ENCODE measurements at regions not wholly inside any gene's neighbourhood (a gene's known extent, or its start where the extent isn't known, plus 50 kb on each side); places are given as distances from the start of the nearest gene placed in this dataset.

DNA sequence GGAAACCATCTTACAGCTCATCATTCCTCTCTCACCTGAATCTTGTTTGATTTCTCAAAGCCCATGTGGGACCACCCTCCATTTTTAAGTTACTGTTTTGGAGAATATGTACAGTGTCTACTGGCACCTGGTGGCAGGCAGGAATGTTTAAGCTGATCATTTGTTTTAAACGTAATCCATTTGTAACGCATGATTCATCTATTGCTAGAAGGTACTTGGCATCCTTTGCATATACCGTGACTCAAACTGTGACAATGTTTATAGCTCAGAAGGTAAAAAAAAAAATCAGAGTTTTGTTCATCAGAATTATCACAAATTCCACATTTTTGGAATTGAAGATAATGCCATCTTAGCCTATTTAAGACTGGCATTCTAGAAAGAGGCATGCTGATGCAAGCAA is 1007.5 kb upstream of the EEF2KMT start (continued):
- TF ChIP-seq ZBTB33 (IDR thresholded peaks at IDR 0.05; ENCODE audit: extremely low read depth, insufficient replicate concordance, low read length), result no peak
- no peak for TF ChIP-seq CEBPB (IDR thresholded peaks at IDR 0.05; ENCODE audit: low read depth)
- TF ChIP-seq, protein P1, sequence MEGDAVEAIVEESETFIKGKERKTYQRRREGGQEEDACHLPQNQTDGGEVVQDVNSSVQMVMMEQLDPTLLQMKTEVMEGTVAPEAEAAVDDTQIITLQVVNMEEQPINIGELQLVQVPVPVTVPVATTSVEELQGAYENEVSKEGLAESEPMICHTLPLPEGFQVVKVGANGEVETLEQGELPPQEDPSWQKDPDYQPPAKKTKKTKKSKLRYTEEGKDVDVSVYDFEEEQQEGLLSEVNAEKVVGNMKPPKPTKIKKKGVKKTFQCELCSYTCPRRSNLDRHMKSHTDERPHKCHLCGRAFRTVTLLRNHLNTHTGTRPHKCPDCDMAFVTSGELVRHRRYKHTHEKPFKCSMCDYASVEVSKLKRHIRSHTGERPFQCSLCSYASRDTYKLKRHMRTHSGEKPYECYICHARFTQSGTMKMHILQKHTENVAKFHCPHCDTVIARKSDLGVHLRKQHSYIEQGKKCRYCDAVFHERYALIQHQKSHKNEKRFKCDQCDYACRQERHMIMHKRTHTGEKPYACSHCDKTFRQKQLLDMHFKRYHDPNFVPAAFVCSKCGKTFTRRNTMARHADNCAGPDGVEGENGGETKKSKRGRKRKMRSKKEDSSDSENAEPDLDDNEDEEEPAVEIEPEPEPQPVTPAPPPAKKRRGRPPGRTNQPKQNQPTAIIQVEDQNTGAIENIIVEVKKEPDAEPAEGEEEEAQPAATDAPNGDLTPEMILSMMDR (IDR thresholded peaks at IDR 0.05 in 2 of 3, conservative IDR thresholded peaks at IDR 0.05 in 1 of 3; ENCODE audit: borderline replicate concordance in 1 of 3, insufficient read depth in 1 of 3, low read depth in 2 of 3, low read length in 2 of 3), result no peak
- no peak for TF ChIP-seq RAD21 (IDR thresholded peaks at IDR 0.05; ENCODE audit: low read depth)
- no peak for TF ChIP-seq FOSL1 (IDR thresholded peaks at IDR 0.05; ENCODE audit: low read depth)
- TF ChIP-seq TCF7L2 (IDR thresholded peaks at IDR 0.05; ENCODE audit: borderline replicate concordance, extremely low read depth, insufficient read depth, insufficient read length), result no peak
- no peak for TF ChIP-seq EZH2 (IDR thresholded peaks at IDR 0.05)
- no peak for TF ChIP-seq ELF1 (IDR thresholded peaks at IDR 0.05; ENCODE audit: borderline replicate concordance, low read depth)
- TF ChIP-seq YY1 (IDR thresholded peaks at IDR 0.05; ENCODE audit: extremely low read depth, insufficient replicate concordance, low read depth, low read length), result no peak
- TF ChIP-seq SRF (IDR thresholded peaks at IDR 0.05; ENCODE audit: low read depth), result no peak

DNA sequence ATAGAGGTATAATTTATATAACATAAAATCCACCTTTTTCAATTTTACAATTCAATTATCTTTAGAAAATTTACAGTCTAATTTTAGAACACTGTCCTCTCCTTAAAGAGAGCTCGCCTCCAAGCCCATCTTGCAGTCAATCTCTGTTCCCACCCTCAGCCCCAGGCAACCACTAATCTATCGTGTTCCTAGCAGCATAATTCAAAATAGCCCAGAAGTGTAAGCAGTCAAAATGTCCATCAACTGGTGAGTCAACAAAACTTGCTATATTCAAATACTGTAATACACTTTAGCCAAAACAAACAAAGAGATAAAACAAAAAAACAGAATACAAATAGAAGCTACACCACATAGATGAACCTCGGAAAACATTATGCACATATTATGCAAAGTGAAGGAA is 1006.8 kb upstream of the EEF2KMT start:
- ATAC-seq (no peak), DNase-seq (ENCODE audit: low read depth, low spot score) (no peak)
- intact Hi-C loops (cut with micrococcal nuclease), result no loop called here
- ChIA-PET RAD21 (ENCODE audit: low non-redundant PET in 1 of 2, low total read pairs in 2 of 2, uncharacterized antibody in 2 of 2, unreplicated experiment in 2 of 2) (no interaction called here), CTCF (no interaction called here), POLR2A (no interaction called here)
- Histone ChIP-seq H3K9me3 (ENCODE audit: control insufficient read depth in 1 of 2, insufficient read depth in 1 of 2, low read depth in 1 of 2, low read length in 2 of 2) (peaks cover 0 to 5% of the 10 kb centered on the region in 2 experiments; a peak in 1 of 4 replicates), H3K9ac (ENCODE audit: low read length) (no peak overlapping the region), H3K4me1 (ENCODE audit: control insufficient read depth in 1 of 2, insufficient read depth in 2 of 2, low read length in 2 of 2) (no peaks in the 10 kb centered on the region), H3K27ac (ENCODE audit: low read depth, low read length) (no peak overlapping the region), H2AFZ (ENCODE audit: low read depth, low read length, poor library complexity, severe bottlenecking) (no peak overlapping the region), H3K9me2 (ENCODE audit: insufficient read depth) (no peaks in the 10 kb centered on the region), H3K79me2 (ENCODE audit: insufficient read depth, low read length) (no peaks in the 10 kb centered on the region), H4K20me1 (ENCODE audit: insufficient read depth) (no peaks in the 10 kb centered on the region), H3K4me2 (ENCODE audit: low read length) (no peak overlapping the region), H3K27me3 (ENCODE audit: insufficient read depth, low read length) (no peaks in the 10 kb centered on the region), H3K36me3 (ENCODE audit: control insufficient read depth in 1 of 2, insufficient read depth in 2 of 2, low read length in 2 of 2) (no peaks in the 10 kb centered on the region), H3K4me3 (replicated peaks in 1 of 2; ENCODE audit: low read depth in 1 of 2, low read length in 2 of 2) (no peak overlapping the region)
- no TSS peak for BruUV-seq (replicated peaks)
- TF ChIP-seq SIN3A (IDR thresholded peaks at IDR 0.05; ENCODE audit: low read depth) (no peak), RAD21 (IDR thresholded peaks at IDR 0.05; ENCODE audit: low read depth) (no peak), REST (IDR thresholded peaks at IDR 0.05; ENCODE audit: low read depth) (no peak), EGR1 (IDR thresholded peaks at IDR 0.05; ENCODE audit: low read depth) (no peak), ZBTB33 (IDR thresholded peaks at IDR 0.05; ENCODE audit: extremely low read depth, insufficient replicate concordance, low read length) (no peak), CEBPB (IDR thresholded peaks at IDR 0.05; ENCODE audit: low read depth) (no peak), JUND (IDR thresholded peaks at IDR 0.05) (no peak), SP1 (IDR thresholded peaks at IDR 0.05; ENCODE audit: low read depth) (no peak), FOSL1 (IDR thresholded peaks at IDR 0.05; ENCODE audit: low read depth) (no peak)
- TF ChIP-seq, protein P2, sequence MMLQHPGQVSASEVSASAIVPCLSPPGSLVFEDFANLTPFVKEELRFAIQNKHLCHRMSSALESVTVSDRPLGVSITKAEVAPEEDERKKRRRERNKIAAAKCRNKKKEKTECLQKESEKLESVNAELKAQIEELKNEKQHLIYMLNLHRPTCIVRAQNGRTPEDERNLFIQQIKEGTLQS (IDR thresholded peaks at IDR 0.05), result no peak
